ENCODE measurements at regions not wholly inside any gene's neighbourhood (a gene's known extent, or its start where the extent isn't known, plus 50 kb on each side); places are given as distances from the start of the nearest gene placed in this dataset.
A peak's percentile ranks its signal among the peaks of the same experiment; 100 is the strongest.
"Not testable (repeated sequence)": the region's sequence is repeated elsewhere in the genome, so short reads cannot be mapped to it uniquely, and the experiment has no call there.

DNA sequence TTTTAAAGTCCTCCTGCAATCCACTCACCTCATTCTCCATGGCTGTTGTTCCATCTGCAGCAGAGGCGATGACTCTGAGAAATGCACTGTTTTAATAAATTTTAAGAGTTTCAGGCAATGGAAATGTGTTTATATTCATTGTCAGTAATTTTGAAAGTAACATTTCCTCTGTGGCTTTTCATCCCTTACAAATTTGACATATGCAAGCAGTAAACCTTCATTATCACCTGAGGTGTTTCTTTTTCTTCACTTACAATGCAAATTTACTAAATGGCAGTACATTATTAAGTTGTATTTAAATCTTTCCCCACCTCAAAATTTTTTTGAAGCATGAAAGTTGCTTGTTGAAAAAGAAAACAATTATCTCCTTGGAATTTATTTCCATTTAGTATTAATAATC is 136.9 kb downstream of the DIRAS2 start (continued):
- TF ChIP-seq, protein P1, sequence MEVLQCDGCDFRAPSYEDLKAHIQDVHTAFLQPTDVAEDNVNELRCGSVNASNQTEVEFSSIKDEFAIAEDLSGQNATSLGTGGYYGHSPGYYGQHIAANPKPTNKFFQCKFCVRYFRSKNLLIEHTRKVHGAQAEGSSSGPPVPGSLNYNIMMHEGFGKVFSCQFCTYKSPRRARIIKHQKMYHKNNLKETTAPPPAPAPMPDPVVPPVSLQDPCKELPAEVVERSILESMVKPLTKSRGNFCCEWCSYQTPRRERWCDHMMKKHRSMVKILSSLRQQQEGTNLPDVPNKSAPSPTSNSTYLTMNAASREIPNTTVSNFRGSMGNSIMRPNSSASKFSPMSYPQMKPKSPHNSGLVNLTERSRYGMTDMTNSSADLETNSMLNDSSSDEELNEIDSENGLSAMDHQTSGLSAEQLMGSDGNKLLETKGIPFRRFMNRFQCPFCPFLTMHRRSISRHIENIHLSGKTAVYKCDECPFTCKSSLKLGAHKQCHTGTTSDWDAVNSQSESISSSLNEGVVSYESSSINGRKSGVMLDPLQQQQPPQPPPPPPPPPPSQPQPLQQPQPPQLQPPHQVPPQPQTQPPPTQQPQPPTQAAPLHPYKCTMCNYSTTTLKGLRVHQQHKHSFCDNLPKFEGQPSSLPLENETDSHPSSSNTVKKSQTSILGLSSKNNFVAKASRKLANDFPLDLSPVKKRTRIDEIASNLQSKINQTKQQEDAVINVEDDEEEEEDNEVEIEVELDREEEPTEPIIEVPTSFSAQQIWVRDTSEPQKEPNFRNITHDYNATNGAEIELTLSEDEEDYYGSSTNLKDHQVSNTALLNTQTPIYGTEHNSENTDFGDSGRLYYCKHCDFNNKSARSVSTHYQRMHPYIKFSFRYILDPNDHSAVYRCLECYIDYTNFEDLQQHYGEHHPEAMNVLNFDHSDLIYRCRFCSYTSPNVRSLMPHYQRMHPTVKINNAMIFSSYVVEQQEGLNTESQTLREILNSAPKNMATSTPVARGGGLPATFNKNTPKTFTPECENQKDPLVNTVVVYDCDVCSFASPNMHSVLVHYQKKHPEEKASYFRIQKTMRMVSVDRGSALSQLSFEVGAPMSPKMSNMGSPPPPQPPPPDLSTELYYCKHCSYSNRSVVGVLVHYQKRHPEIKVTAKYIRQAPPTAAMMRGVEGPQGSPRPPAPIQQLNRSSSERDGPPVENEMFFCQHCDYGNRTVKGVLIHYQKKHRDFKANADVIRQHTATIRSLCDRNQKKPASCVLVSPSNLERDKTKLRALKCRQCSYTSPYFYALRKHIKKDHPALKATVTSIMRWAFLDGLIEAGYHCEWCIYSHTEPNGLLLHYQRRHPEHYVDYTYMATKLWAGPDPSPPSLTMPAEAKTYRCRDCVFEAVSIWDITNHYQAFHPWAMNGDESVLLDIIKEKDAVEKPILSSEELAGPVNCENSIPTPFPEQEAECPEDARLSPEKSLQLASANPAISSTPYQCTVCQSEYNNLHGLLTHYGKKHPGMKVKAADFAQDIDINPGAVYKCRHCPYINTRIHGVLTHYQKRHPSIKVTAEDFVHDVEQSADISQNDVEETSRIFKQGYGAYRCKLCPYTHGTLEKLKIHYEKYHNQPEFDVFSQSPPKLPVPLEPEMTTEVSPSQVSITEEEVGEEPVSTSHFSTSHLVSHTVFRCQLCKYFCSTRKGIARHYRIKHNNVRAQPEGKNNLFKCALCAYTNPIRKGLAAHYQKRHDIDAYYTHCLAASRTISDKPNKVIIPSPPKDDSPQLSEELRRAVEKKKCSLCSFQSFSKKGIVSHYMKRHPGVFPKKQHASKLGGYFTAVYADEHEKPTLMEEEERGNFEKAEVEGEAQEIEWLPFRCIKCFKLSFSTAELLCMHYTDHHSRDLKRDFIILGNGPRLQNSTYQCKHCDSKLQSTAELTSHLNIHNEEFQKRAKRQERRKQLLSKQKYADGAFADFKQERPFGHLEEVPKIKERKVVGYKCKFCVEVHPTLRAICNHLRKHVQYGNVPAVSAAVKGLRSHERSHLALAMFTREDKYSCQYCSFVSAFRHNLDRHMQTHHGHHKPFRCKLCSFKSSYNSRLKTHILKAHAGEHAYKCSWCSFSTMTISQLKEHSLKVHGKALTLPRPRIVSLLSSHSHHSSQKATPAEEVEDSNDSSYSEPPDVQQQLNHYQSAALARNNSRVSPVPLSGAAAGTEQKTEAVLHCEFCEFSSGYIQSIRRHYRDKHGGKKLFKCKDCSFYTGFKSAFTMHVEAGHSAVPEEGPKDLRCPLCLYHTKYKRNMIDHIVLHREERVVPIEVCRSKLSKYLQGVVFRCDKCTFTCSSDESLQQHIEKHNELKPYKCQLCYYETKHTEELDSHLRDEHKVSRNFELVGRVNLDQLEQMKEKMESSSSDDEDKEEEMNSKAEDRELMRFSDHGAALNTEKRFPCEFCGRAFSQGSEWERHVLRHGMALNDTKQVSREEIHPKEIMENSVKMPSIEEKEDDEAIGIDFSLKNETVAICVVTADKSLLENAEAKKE (CRISPR knock-in tag; IDR thresholded peaks at IDR 0.05): no peak
- no peak for TF ChIP-seq POLR2AphosphoS5 (IDR thresholded peaks at IDR 0.05; ENCODE audit: low read depth)

DNA sequence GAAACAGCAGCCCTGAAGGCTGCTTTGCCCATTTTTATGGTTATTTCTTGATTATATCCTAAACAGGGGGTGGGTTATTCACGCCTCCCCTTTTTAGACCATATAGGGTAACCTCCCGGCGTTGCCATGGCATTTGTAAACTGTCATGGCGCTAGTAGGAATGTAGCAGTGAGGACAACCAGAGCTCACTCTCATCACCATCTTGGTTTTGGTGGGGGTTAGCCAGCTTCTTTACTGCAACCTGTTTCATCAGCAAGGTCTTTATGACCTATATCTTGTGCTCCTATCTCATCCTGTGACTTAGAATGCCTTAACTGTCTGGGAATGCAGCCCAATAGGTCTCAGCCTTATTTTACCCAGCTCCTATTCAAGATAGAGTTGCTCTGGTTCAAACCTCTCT is 136.2 kb downstream of the DIRAS2 start:
- peaks cover 20% of the 10 kb centered on the region for H3K4me1 ChIP-seq (ENCODE audit: insufficient read depth)
- H3K27ac Mint-ChIP-seq; H3K79me2 ChIP-seq (replicated peaks; ENCODE audit: insufficient read depth); H3K4me2 ChIP-seq; H3K36me3 ChIP-seq (ENCODE audit: insufficient read depth); H4K20me1 ChIP-seq (replicated peaks; ENCODE audit: insufficient read depth); H3K4me1 Mint-ChIP-seq; H2AFZ ChIP-seq; H3K9me3 Mint-ChIP-seq; H3K36me3 Mint-ChIP-seq (ENCODE audit: low read depth); H3K27me3 ChIP-seq (ENCODE audit: insufficient read depth); ATAC-seq; H3K27ac ChIP-seq (ENCODE audit: low read depth); H3F3A ChIP-seq (replicated peaks; ENCODE audit: low read depth); H3K4me3 ChIP-seq; H3K27me3 Mint-ChIP-seq (ENCODE audit: insufficient read depth, low read depth, poor library complexity); H3K4me3 Mint-ChIP-seq: not testable (repeated sequence)
- H3K9me2 ChIP-seq (ENCODE audit: insufficient read depth): peaks cover 12% of the 10 kb centered on the region
- DNase-seq (ENCODE audit: low spot score): peak; percentile 7

DNA sequence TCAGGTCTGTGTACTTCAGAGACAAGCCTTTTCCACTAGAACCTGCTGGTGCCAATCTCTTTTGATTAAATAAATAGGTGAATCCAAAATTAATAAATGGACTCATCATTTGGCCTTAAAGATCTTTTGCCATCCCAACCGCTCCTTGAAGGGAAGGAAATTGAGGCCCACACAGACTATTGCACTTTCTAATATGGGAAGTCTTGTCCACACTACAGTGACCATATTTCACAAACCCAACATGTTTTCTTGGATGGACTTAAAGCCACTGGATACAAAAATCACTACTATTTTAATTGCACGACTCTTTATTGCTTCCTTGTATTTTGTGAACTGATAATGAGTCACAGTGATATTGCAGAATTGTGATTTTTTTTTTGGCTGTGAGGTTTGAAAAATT is 135.0 kb downstream of the DIRAS2 start:
- no peak for DNase-seq (ENCODE audit: low spot score)
- Mint-ChIP-seq H3K27me3 (ENCODE audit: insufficient read depth, low read depth, poor library complexity) (no peaks in the 10 kb centered on the region), H3K4me3 (no peak overlapping the region), H3K4me1 (no peaks in the 10 kb centered on the region), H3K27ac (no peak overlapping the region), H3K9me3 (no peaks in the 10 kb centered on the region), H3K36me3 (ENCODE audit: low read depth) (peaks cover 3% of the 10 kb centered on the region; the same call in 2 of the 3 replicates)
- Histone ChIP-seq H3K4me3 (no peak overlapping the region), H3K9me2 (ENCODE audit: insufficient read depth) (peaks cover 12% of the 10 kb centered on the region; the same call in 1 of the 2 replicates), H3K27ac (ENCODE audit: low read depth) (no peak overlapping the region), H3K4me2 (no peak overlapping the region), H3K4me1 (ENCODE audit: insufficient read depth) (peaks cover 9% of the 10 kb centered on the region; the same call in 1 of the 2 replicates), H3F3A (replicated peaks; ENCODE audit: low read depth) (no peaks in the 10 kb centered on the region), H3K36me3 (ENCODE audit: insufficient read depth) (no peaks in the 10 kb centered on the region), H2AFZ (no peak overlapping the region), H4K20me1 (replicated peaks; ENCODE audit: insufficient read depth) (no peaks in the 10 kb centered on the region), H3K79me2 (replicated peaks; ENCODE audit: insufficient read depth) (no peaks in the 10 kb centered on the region), H3K27me3 (ENCODE audit: insufficient read depth) (no peaks in the 10 kb centered on the region)
- ATAC-seq: no peak
- TF ChIP-seq CREB1 (CRISPR knock-in tag; IDR thresholded peaks at IDR 0.05; ENCODE audit: low read depth) (no peak), ZNF114 (CRISPR knock-in tag; IDR thresholded peaks at IDR 0.05) (no peak), ZNF331 (CRISPR knock-in tag; IDR thresholded peaks at IDR 0.05; ENCODE audit: low read depth) (no peak), POLR2AphosphoS5 (IDR thresholded peaks at IDR 0.05; ENCODE audit: low read depth) (no peak), STAT1 (IDR thresholded peaks at IDR 0.05; ENCODE audit: unreplicated experiment) (no peak), NANOG (IDR thresholded peaks at IDR 0.05; ENCODE audit: borderline replicate concordance) (no peak), EZH2 (IDR thresholded peaks at IDR 0.05; ENCODE audit: low read depth, unreplicated experiment) (no peak)
- TF ChIP-seq, protein P2, sequence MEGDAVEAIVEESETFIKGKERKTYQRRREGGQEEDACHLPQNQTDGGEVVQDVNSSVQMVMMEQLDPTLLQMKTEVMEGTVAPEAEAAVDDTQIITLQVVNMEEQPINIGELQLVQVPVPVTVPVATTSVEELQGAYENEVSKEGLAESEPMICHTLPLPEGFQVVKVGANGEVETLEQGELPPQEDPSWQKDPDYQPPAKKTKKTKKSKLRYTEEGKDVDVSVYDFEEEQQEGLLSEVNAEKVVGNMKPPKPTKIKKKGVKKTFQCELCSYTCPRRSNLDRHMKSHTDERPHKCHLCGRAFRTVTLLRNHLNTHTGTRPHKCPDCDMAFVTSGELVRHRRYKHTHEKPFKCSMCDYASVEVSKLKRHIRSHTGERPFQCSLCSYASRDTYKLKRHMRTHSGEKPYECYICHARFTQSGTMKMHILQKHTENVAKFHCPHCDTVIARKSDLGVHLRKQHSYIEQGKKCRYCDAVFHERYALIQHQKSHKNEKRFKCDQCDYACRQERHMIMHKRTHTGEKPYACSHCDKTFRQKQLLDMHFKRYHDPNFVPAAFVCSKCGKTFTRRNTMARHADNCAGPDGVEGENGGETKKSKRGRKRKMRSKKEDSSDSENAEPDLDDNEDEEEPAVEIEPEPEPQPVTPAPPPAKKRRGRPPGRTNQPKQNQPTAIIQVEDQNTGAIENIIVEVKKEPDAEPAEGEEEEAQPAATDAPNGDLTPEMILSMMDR (conservative IDR thresholded peaks at IDR 0.05; ENCODE audit: low read depth in 2 of 2): no peak
- TF ChIP-seq, protein P3, sequence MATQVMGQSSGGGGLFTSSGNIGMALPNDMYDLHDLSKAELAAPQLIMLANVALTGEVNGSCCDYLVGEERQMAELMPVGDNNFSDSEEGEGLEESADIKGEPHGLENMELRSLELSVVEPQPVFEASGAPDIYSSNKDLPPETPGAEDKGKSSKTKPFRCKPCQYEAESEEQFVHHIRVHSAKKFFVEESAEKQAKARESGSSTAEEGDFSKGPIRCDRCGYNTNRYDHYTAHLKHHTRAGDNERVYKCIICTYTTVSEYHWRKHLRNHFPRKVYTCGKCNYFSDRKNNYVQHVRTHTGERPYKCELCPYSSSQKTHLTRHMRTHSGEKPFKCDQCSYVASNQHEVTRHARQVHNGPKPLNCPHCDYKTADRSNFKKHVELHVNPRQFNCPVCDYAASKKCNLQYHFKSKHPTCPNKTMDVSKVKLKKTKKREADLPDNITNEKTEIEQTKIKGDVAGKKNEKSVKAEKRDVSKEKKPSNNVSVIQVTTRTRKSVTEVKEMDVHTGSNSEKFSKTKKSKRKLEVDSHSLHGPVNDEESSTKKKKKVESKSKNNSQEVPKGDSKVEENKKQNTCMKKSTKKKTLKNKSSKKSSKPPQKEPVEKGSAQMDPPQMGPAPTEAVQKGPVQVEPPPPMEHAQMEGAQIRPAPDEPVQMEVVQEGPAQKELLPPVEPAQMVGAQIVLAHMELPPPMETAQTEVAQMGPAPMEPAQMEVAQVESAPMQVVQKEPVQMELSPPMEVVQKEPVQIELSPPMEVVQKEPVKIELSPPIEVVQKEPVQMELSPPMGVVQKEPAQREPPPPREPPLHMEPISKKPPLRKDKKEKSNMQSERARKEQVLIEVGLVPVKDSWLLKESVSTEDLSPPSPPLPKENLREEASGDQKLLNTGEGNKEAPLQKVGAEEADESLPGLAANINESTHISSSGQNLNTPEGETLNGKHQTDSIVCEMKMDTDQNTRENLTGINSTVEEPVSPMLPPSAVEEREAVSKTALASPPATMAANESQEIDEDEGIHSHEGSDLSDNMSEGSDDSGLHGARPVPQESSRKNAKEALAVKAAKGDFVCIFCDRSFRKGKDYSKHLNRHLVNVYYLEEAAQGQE (IDR thresholded peaks at IDR 0.05; ENCODE audit: unreplicated experiment): no peak

Data from GM23338 (cell line).